Esophagus squamous epithelium (tissue), 5 donors: ENCODE measurements at regions not wholly inside any gene's neighbourhood (a gene's known extent, or its start where the extent isn't known, plus 50 kb on each side); places are given as distances from the start of the nearest gene placed in this dataset.
"Not testable (repeated sequence)": the region's sequence is repeated elsewhere in the genome, so short reads cannot be mapped to it uniquely, and the experiment has no call there.

Experiments used
- DNase-seq: peaks from one replicate; lab custom pipeline; 2025; lab: John Stamatoyannopoulos, UW
- H3K27ac ChIP-seq, 4 donors: fragments of 200-600 bp; sonication (generic); one replicate each; pipeline ENCODE4 v1.5.1; 2016 to 2019; ENCODE audit warnings: mild to moderate bottlenecking in 1 of 4
- H3K27me3 ChIP-seq, 4 donors: fragments of 200-600 bp; sonication (generic); 1 replicate in 3 of 4; 2 replicates in 1 of 4; pipeline versions ENCODE4 v1.5.1 to v1.6.0; 2017 to 2021; ENCODE audit warnings: antibody characterized with exemption in 1 of 4
- H3K36me3 ChIP-seq, 3 donors: fragments of 200-600 bp; sonication (generic); one replicate each; pipeline ENCODE4 v1.5.1; 2016 to 2019
- H3K4me1 ChIP-seq, 3 donors: fragments of 200-600 bp; sonication (generic); one replicate each; pipeline ENCODE4 v1.5.1; 2017 to 2019
- H3K4me3 ChIP-seq, 4 donors: fragments of 200-600 bp; sonication (generic); 1 replicate in 3 of 4; 2 replicates in 1 of 4; pipeline ENCODE4 v1.5.1; 2016 to 2019; ENCODE audit warnings: mild to moderate bottlenecking in 2 of 4, moderate library complexity in 1 of 4
- H3K9me3 ChIP-seq, 3 donors: fragments of 200-600 bp; sonication (generic); one replicate each; pipeline ENCODE4 v1.5.1; 2016 to 2019
- CTCF ChIP-seq, 6 experiments: fragments of 450-650 bp in 4 of 6; fragments of 200-600 bp in 2 of 6; sonication (generic) in 2 of 6; IDR thresholded peaks; one replicate each; pipeline ENCODE4 v1.5.1; 2016 to 2019; ENCODE audit warnings: antibody characterized with exemption in 6 of 6, mild to moderate bottlenecking in 4 of 6, moderate library complexity in 4 of 6
- POLR2A ChIP-seq, 4 donors: fragments of 450-650 bp; IDR thresholded peaks; one replicate each; pipeline ENCODE4 v1.6.1; 2017; ENCODE audit warnings: antibody characterized with exemption in 4 of 4, mild to moderate bottlenecking in 4 of 4, moderate library complexity in 3 of 4
- WGBS, 2 donors: methylation state at CpG; one replicate each; pipeline ENCODE4 v1.1.5; 2018; 5-methylcytosine and 5-hydroxymethylcytosine counted together
- intact Hi-C: fragments of 100-400 bp; cut with DNase I; formaldehyde crosslinking; loops from one replicate; pipeline ENCODE4 v1.15.0; 2022
- donor health status: DM: yes; HTN: yes; CAD: no.

DNA sequence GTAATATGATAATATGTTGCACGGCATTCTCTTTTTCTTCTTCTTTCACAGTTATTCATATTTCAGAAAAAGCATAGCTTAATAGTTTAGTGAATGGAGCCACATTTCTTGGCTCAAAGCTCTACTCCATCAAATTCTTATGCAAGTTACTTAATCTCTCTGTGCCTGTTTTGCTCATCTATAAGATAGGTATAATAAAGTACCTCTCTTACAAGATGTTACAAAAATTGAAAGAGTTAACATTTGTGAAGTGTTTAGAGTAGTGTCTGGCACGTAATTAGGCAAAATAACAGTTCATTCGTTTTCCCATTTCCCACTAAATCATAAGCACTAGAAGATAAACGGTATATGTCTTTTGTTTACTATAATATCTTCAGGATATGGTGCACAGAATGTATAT lies 1304.4 kb upstream of the EYS start:
- 34 to 38% methylated on average over 4 of the region's 4 CpGs for WGBS, 2 donors
- intact Hi-C loops = no loop called here
- no peaks in the 10 kb centered on the region for H3K9me3 ChIP-seq
- no peaks in the 10 kb centered on the region for H3K36me3 ChIP-seq
- no peaks in the 10 kb centered on the region for H3K4me1 ChIP-seq
- no peak for DNase-seq
- no peak overlapping the region for H3K27ac ChIP-seq
- H3K4me3 ChIP-seq = no peak overlapping the region
- TF ChIP-seq CTCF (IDR thresholded peaks at IDR 0.05) (no peak), POLR2A (IDR thresholded peaks at IDR 0.05) (no peak)
- no peaks in the 10 kb centered on the region for H3K27me3 ChIP-seq

- Histone ChIP-seq H3K9me3 (no peaks in the 10 kb centered on the region), H3K27me3 (no peaks in the 10 kb centered on the region), H3K4me3 (no peak overlapping the region), H3K4me1 (no peaks in the 10 kb centered on the region), H3K36me3 (no peaks in the 10 kb centered on the region), H3K27ac (no peak overlapping the region)
- 52 to 62% methylated on average over 6 to 8 of the region's 8 CpGs for WGBS, 2 donors
- no peak for DNase-seq
- no peak for TF ChIP-seq CTCF (IDR thresholded peaks at IDR 0.05)
- no peak for TF ChIP-seq POLR2A (IDR thresholded peaks at IDR 0.05)
- intact Hi-C loops = no loop called here
Measured at GRCh38 chr6:67009818-67010217, 1302.8 kb upstream of the EYS start.

DNA sequence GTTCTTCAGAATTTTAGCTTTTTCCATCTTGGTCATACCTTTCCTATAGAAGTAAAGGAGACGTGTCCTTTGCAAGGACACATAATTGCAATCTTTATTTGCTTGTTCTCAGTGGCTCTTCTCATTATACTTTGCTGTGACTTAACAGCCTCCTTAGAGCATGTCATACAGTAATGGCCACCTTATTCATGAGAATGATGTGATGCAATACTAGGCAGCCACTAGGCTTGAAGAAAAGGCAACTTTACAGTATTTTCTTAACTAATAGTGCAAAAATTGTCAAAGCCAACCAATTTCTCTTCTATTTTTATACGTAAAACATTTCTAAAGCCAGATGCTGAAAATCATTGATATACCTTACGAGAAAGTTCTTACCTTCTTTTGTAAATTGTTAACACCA lies 1296.8 kb upstream of the EYS start:
- Histone ChIP-seq H3K4me1 (no peaks in the 10 kb centered on the region), H3K4me3 (no peak overlapping the region), H3K9me3 (no peaks in the 10 kb centered on the region), H3K27me3 (no peaks in the 10 kb centered on the region), H3K27ac (no peak overlapping the region), H3K36me3 (no peaks in the 10 kb centered on the region)
- TF ChIP-seq CTCF (IDR thresholded peaks at IDR 0.05) = no peak
- TF ChIP-seq POLR2A (IDR thresholded peaks at IDR 0.05) = no peak
- 79 to 85% methylated on average over 3 of the region's 3 CpGs for WGBS, 2 donors
- intact Hi-C loops = no loop called here
- DNase-seq = no peak

DNA sequence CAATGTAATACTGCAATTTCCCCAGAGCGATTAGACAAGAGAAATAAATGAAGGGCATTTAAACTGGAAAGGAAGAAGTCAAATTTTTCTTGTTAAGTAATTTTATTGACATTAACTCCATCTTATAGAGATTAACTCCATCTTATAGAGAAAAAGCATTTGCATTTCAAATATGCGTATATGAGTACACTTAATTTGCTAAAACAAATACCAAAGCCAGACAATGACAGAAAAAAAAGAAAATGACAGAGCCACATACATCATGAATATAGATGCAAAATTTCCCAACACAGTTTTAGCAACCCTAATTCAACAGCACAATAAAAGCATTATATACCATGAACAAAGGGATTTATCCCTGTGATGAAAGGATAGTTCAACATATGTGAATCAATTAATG lies 1293.1 kb upstream of the EYS start:
- H3K4me3 ChIP-seq = no peak overlapping the region
- no peaks in the 10 kb centered on the region for H3K36me3 ChIP-seq
- no peak overlapping the region for H3K27ac ChIP-seq
- TF ChIP-seq CTCF (IDR thresholded peaks at IDR 0.05) = no peak
- TF ChIP-seq POLR2A (IDR thresholded peaks at IDR 0.05) = no peak
- no peak for DNase-seq
- H3K27me3 ChIP-seq = no peaks in the 10 kb centered on the region
- intact Hi-C loops = no loop called here
- H3K4me1 ChIP-seq = no peaks in the 10 kb centered on the region
- 94 to 98% methylated on average over 2 of the region's 2 CpGs for WGBS, 2 donors
- H3K9me3 ChIP-seq = peaks cover 0 to 5% (median 0%) of the 10 kb centered on the region in 3 donors

DNA sequence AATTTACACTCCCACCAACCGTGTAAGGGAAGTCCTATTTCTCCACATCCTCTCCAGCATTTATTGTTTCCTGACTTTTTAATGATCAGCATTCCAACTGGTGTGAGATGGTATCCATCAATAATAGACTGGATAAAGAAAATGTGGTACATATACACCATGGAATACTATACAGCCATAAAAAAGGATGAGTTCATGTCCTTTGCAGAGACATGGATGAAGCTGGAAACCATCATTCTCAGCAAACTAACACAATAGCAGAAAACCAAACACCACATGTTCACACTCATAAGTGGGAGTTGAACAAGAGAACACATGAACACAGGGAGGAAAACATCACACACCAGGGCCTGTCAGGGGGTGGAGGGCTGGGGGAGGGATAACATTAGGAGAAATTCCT lies 1290.6 kb upstream of the EYS start:
- DNase-seq, H3K4me3 ChIP-seq, H3K27ac ChIP-seq, H3K36me3 ChIP-seq, intact Hi-C loops, H3K9me3 ChIP-seq, H3K27me3 ChIP-seq, H3K4me1 ChIP-seq: not testable (repeated sequence)
- 62 to 71% methylated on average over 1 of the region's 1 CpG for WGBS, 2 donors

GRCh38 chr6:66995669-66996068 lies 1288.6 kb upstream of the EYS start:
- Histone ChIP-seq H3K27ac (no peak overlapping the region), H3K27me3 (no peaks in the 10 kb centered on the region), H3K4me1 (no peaks in the 10 kb centered on the region), H3K4me3 (no peak overlapping the region), H3K36me3 (no peaks in the 10 kb centered on the region), H3K9me3 (peaks cover 0 to 13% (median 0%) of the 10 kb centered on the region in 3 donors)
- 85 to 86% methylated on average over 1 of the region's 1 CpG for WGBS, 2 donors
- intact Hi-C loops = no loop called here
- DNase-seq = no peak
- TF ChIP-seq CTCF (IDR thresholded peaks at IDR 0.05) = no peak
- TF ChIP-seq POLR2A (IDR thresholded peaks at IDR 0.05) = no peak

DNA sequence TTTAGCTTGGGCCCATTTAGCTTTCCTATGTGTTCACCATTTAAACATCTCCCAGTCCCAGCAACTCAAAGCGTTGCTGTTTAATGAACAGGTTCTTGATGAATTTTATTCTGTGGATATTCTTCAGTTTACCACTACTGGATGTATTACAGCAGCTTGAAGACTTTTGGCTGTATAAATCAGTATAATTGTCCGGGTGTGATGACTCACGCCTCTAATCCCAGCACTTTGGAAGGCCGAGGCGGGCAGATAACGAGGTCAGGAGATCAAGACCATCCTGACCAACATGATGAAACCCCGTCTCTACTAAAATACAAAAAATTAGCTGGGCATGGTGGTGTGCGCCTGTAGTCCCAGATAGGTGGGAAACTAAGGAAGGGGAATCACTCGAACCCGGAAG lies 1286.7 kb upstream of the EYS start:
- intact Hi-C loops, H3K36me3 ChIP-seq, H3K27me3 ChIP-seq, H3K27ac ChIP-seq, H3K4me1 ChIP-seq, DNase-seq, H3K4me3 ChIP-seq: not testable (repeated sequence)
- peaks cover 0 to 13% (median 0%) of the 10 kb centered on the region in 3 donors for H3K9me3 ChIP-seq
- WGBS, 2 donors = 90 to 91% methylated on average over 9 to 10 of the region's 10 CpGs
